Loucy (cell line): ENCODE measurements at regions not wholly inside any gene's neighbourhood (a gene's known extent, or its start where the extent isn't known, plus 50 kb on each side); places are given as distances from the start of the nearest gene placed in this dataset.

Experiments used
- CTCF ChIP-seq: fragments of 200-600 bp; sonication (generic); conservative IDR thresholded peaks from 2 replicates; pipeline ENCODE4 v1.5.1; 2014; ENCODE audit warnings: mild to moderate bottlenecking, antibody characterized with exemption, low read length
- EZH2phosphoT487 ChIP-seq: fragments of 200-600 bp; IDR thresholded peaks from 2 replicates; pipeline ENCODE4 v1.6.1; 2018; ENCODE audit warnings: antibody characterized with exemption, mild to moderate bottlenecking, moderate library complexity, borderline replicate concordance

GRCh38 chr19:5205381-5205780 lies 135.2 kb downstream of the PTPRS start:
- no peak for TF ChIP-seq CTCF
- TF ChIP-seq EZH2phosphoT487: no peak
